Stimulated activated CD4-positive, alpha-beta T cell treated with anti-CD3 and anti-CD28 coated beads, Interleukin-1b, Interleukin-23, amount 100 ng/mL, for 24 hours (primary cell): ENCODE measurements at regions not wholly inside any gene's neighbourhood (a gene's known extent, or its start where the extent isn't known, plus 50 kb on each side); places are given as distances from the start of the nearest gene placed in this dataset.
A peak's percentile ranks its signal among the peaks of the same experiment; 100 is the strongest.
"Not testable (repeated sequence)": the region's sequence is repeated elsewhere in the genome, so short reads cannot be mapped to it uniquely, and the experiment has no call there.

ENCODE experiments used
- DNase-seq, 4 experiments: peaks; one replicate each; pipeline ENCODE4 v3.0.0-alpha.2; 2020; ENCODE audit warnings: low read depth in 4 of 4, low spot score in 1 of 4

GRCh38 chr12:13570005-13570694 lies 373.6 kb downstream of the EMP1 start:
- DNase-seq = no peak

- DNase-seq = no peak
Observed at GRCh38 chr12:13566292-13566691, 369.8 kb downstream of the EMP1 start.

- no peak for DNase-seq
Observed at GRCh38 chr12:13564266-13564810, 367.8 kb downstream of the EMP1 start.

- no peak for DNase-seq
Observed at GRCh38 chr12:13563743-13564125, 367.2 kb downstream of the EMP1 start.

- DNase-seq = no peak
Observed at GRCh38 chr12:13562915-13563742, 366.6 kb downstream of the EMP1 start.

GRCh38 chr12:13561923-13562322 lies 365.4 kb downstream of the EMP1 start:
- no peak for DNase-seq

- no peak for DNase-seq
Observed at GRCh38 chr12:13559318-13559978, 362.9 kb downstream of the EMP1 start.

- no peak for DNase-seq
Observed at GRCh38 chr12:13552830-13553229, 356.3 kb downstream of the EMP1 start.

- no peak for DNase-seq
Observed at GRCh38 chr12:13547283-13547682, 350.8 kb downstream of the EMP1 start.

- no peak for DNase-seq
Observed at GRCh38 chr12:13546231-13546630, 349.7 kb downstream of the EMP1 start.

GRCh38 chr12:13539051-13539450 lies 342.5 kb downstream of the EMP1 start:
- DNase-seq = no peak

- no peak for DNase-seq
Observed at GRCh38 chr12:13538136-13538535, 341.6 kb downstream of the EMP1 start.

- DNase-seq = no peak
Observed at GRCh38 chr12:13537623-13538022, 341.1 kb downstream of the EMP1 start.

GRCh38 chr12:13536219-13536910 lies 339.8 kb downstream of the EMP1 start:
- DNase-seq = no peak

- peak in 3 of 4 experiments; percentile 12 to 13 (median 12) for DNase-seq
Observed at GRCh38 chr12:13534645-13535398, 338.3 kb downstream of the EMP1 start.

- DNase-seq = no peak
Observed at GRCh38 chr12:13534242-13534641, 337.7 kb downstream of the EMP1 start.

GRCh38 chr12:13530966-13531365 lies 334.4 kb downstream of the EMP1 start:
- DNase-seq = no peak

GRCh38 chr12:13526185-13526921 lies 329.8 kb downstream of the EMP1 start:
- not testable (repeated sequence) for DNase-seq

GRCh38 chr12:13523536-13524307 lies 327.2 kb downstream of the EMP1 start:
- DNase-seq = no peak
